HG03196 (cell line): ENCODE measurements at regions not wholly inside any gene's neighbourhood (a gene's known extent, or its start where the extent isn't known, plus 50 kb on each side); places are given as distances from the start of the nearest gene placed in this dataset.

Experiments used
- ATAC-seq: cut with Tn5 transposase; IDR thresholded peaks from one replicate; pipeline ENCODE4 v1.9.1; 2021; ENCODE audit not compliant: unreplicated experiment

- no peak for ATAC-seq
Observed at GRCh38 chr7:15782656-15783055, 96.2 kb upstream of the MEOX2 start.

GRCh38 chr7:15781944-15782343 lies 95.5 kb upstream of the MEOX2 start:
- no peak for ATAC-seq

- no peak for ATAC-seq
Observed at GRCh38 chr7:15780271-15780670, 93.8 kb upstream of the MEOX2 start.

GRCh38 chr7:15778191-15778590 lies 91.7 kb upstream of the MEOX2 start:
- ATAC-seq = no peak

- no peak for ATAC-seq
Observed at GRCh38 chr7:15765753-15766152, 79.3 kb upstream of the MEOX2 start.

- no peak for ATAC-seq
Observed at GRCh38 chr7:15764851-15765382, 78.4 kb upstream of the MEOX2 start.

- ATAC-seq = no peak
Observed at GRCh38 chr7:15764010-15764409, 77.5 kb upstream of the MEOX2 start.

- no peak for ATAC-seq
Observed at GRCh38 chr7:15757041-15758000, 70.8 kb upstream of the MEOX2 start.

GRCh38 chr7:15755061-15755460 lies 68.6 kb upstream of the MEOX2 start:
- ATAC-seq = no peak

- ATAC-seq = no peak
Observed at GRCh38 chr7:15753887-15754579, 67.5 kb upstream of the MEOX2 start.

- ATAC-seq = no peak
Observed at GRCh38 chr7:15752377-15752776, 65.9 kb upstream of the MEOX2 start.

GRCh38 chr7:15751191-15751701 lies 64.8 kb upstream of the MEOX2 start:
- no peak for ATAC-seq

- no peak for ATAC-seq
Observed at GRCh38 chr7:15750727-15751126, 64.2 kb upstream of the MEOX2 start.

- ATAC-seq = no peak
Observed at GRCh38 chr7:15749631-15750030, 63.1 kb upstream of the MEOX2 start.

- ATAC-seq = no peak
Observed at GRCh38 chr7:15747712-15748111, 61.2 kb upstream of the MEOX2 start.

- ATAC-seq = no peak
Observed at GRCh38 chr7:15747301-15747700, 60.8 kb upstream of the MEOX2 start.

- no peak for ATAC-seq
Observed at GRCh38 chr7:15743926-15744480, 57.5 kb upstream of the MEOX2 start.

GRCh38 chr7:15737601-15738000 lies 51.1 kb upstream of the MEOX2 start:
- no peak for ATAC-seq
